OCI-LY7 (cell line): ENCODE measurements at regions not wholly inside any gene's neighbourhood (a gene's known extent, or its start where the extent isn't known, plus 50 kb on each side); places are given as distances from the start of the nearest gene placed in this dataset.

ENCODE experiments used
- BruUV-seq: library from RNA; stranded (reverse); fragments of 400-500 nt; replicated peaks from 2 replicates; lab custom pipeline; 2021; lab: Mats Ljungman, UMichigan
- CTCF ChIA-PET: fragments of 300-600 bp; sonication (Branson Sonifier 250); formaldehyde crosslinking; loops from one replicate; lab custom pipeline; 2022; ENCODE audit warnings: antibody characterized with exemption; ENCODE audit not compliant: unreplicated experiment; lab: Charles Lee
- POLR2A ChIA-PET: fragments of 300-600 bp; sonication (Branson Sonifier 250); formaldehyde crosslinking; loops from one replicate; lab custom pipeline; 2022; ENCODE audit warnings: antibody characterized with exemption; lab: Charles Lee
- DNase-seq: peaks from one replicate; pipeline ENCODE4 v3.0.0-alpha.2; 2015; ENCODE audit warnings: low spot score
- H2AFZ ChIP-seq: fragments of 200-600 bp; sonication (generic), shearing (Covaris generic); 2 replicates; pipeline ENCODE4 v1.6.1; 2014; ENCODE audit warnings: mild to moderate bottlenecking, antibody characterized with exemption, low read length, moderate library complexity
- H3K27ac ChIP-seq: fragments of 200-600 bp; sonication (generic); 2 replicates; pipeline ENCODE4 v1.5.1; 2014; ENCODE audit warnings: mixed run types, low read depth, mild to moderate bottlenecking, moderate library complexity, low read length, inconsistent platforms; ENCODE audit not compliant: poor library complexity, severe bottlenecking
- H3K36me3 ChIP-seq: fragments of 200-600 bp; sonication (generic); 2 replicates; pipeline ENCODE4 v1.6.1; 2014; ENCODE audit warnings: mild to moderate bottlenecking, antibody characterized with exemption, low read length, moderate library complexity, mixed read lengths; ENCODE audit not compliant: insufficient read depth
- H3K4me1 ChIP-seq: fragments of 200-600 bp; sonication (generic); 2 replicates; pipeline ENCODE4 v1.5.1; 2014; ENCODE audit warnings: mild to moderate bottlenecking, low read length; ENCODE audit not compliant: insufficient read depth, poor library complexity, severe bottlenecking
- H3K4me2 ChIP-seq: fragments of 200-600 bp; sonication (generic); 2 replicates; pipeline ENCODE4 v1.6.1; 2014; ENCODE audit warnings: mild to moderate bottlenecking, low read length
- H3K4me3 ChIP-seq: fragments of 200-600 bp; sonication (generic); 2 replicates; pipeline ENCODE4 v1.5.1; 2014; ENCODE audit warnings: mild to moderate bottlenecking, low read depth, low read length; ENCODE audit not compliant: poor library complexity, severe bottlenecking
- H3K79me2 ChIP-seq: fragments of 200-600 bp; sonication (generic); 2 replicates; pipeline ENCODE4 v1.6.1; 2016; ENCODE audit warnings: low read depth, mild to moderate bottlenecking, low read length, moderate library complexity, mixed read lengths; ENCODE audit not compliant: insufficient read depth
- H3K9me2 ChIP-seq: fragments of 200-600 bp; sonication (generic); 2 replicates; pipeline ENCODE4 v1.6.1; 2016; ENCODE audit warnings: mild to moderate bottlenecking, low read length, mixed read lengths; ENCODE audit not compliant: insufficient read depth
- H3K9me3 ChIP-seq: fragments of 200-600 bp; sonication (generic); 2 replicates; pipeline ENCODE4 v1.6.1; 2014; ENCODE audit warnings: mild to moderate bottlenecking, mixed run types, low read length, mixed read lengths
- H4K20me1 ChIP-seq: fragments of 200-600 bp; sonication (generic); 2 replicates; pipeline ENCODE4 v1.6.1; 2014; ENCODE audit warnings: mild to moderate bottlenecking, antibody characterized with exemption, low read length, moderate library complexity, mixed read lengths; ENCODE audit not compliant: insufficient read depth
- CTCF ChIP-seq: fragments of 200-600 bp; sonication (generic); conservative IDR thresholded peaks from 2 replicates; pipeline ENCODE4 v1.5.1; 2014; ENCODE audit warnings: mild to moderate bottlenecking, antibody characterized with exemption, low read length, moderate library complexity, mixed read lengths
- EZH2phosphoT487 ChIP-seq: fragments of 200-600 bp; sonication (generic); IDR thresholded peaks from 2 replicates; pipeline ENCODE4 v1.6.1; 2018; ENCODE audit warnings: low read depth, borderline replicate concordance, mild to moderate bottlenecking, mixed run types, antibody characterized with exemption, low read length, moderate library complexity, mixed read lengths
- intact Hi-C: fragments of 100-400 bp; cut with micrococcal nuclease; formaldehyde crosslinking; loops from one replicate; pipeline ENCODE4 v1.10.0; 2022; ENCODE audit not compliant: unreplicated experiment

DNA sequence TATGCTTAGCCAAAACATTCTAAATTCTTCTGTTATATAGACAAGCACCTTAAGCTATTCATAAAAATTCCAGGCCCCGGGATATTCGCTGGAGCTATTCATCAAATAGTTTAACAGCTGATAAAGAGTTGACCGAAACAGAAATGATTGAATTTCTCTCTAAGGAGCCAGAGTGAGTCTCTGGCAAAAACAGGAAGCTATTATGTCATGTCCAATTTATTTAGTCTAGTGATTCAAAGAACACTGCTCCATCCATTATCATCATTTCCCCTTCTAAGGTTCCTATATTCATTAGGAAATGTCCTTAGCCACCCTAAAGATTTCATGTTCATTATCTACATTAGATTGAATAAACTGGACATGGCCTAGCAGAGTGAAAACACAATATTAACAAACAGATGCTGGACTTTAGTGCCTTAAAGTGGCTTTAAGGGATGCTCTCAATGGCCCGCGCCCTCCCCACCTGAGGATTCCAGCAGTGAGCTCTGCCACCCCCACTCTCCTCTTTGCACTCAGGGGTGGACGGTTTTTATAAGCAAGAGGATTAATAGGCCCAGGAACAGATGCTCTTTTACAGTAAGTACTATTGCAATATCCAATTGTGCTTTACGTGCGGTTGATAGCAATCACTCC lies 122.1 kb upstream of the RGS1 start:
- no peaks in the 10 kb centered on the region for H4K20me1 ChIP-seq
- H3K9me3 ChIP-seq: no peaks in the 10 kb centered on the region
- no peak overlapping the region for H2AFZ ChIP-seq
- intact Hi-C loops: no loop called here
- ChIA-PET POLR2A (interaction anchor here (0.8 kb wide), 1 partner anchor 13 kb away, joined by 4 read pairs; no protein-coding TSS in a partner anchor), CTCF (no interaction called here)
- no peaks in the 10 kb centered on the region for H3K4me1 ChIP-seq
- no peaks in the 10 kb centered on the region for H3K36me3 ChIP-seq
- no peaks in the 10 kb centered on the region for H3K9me2 ChIP-seq
- no peak overlapping the region for H3K4me2 ChIP-seq
- no TSS peak for BruUV-seq
- no peak for DNase-seq
- no peak overlapping the region for H3K4me3 ChIP-seq
- H3K27ac ChIP-seq: no peak overlapping the region
- no peaks in the 10 kb centered on the region for H3K79me2 ChIP-seq
- TF ChIP-seq EZH2phosphoT487 (no peak), CTCF (no peak)

DNA sequence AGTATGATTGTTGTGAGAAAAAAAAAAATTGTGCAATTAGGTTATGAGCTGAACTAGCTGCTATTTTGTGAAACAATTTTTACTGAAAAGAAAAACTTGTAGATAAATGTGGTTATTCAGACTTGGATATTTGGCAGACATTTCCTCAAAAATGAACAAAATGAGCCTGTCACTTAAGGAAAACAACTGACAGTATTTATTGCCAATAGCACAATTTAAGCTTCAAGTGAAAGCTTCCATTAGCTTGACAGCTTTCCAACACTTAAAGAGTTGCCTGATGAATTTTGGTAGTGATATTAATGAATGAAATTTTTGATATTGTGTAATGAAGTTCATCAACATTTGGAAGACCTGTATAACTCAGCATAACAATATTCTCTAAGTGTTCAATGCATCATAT lies 116.1 kb upstream of the RGS1 start:
- no peak for DNase-seq
- TF ChIP-seq EZH2phosphoT487: no peak
- no peak for TF ChIP-seq CTCF
- Histone ChIP-seq H3K79me2 (no peaks in the 10 kb centered on the region), H3K4me2 (no peak overlapping the region), H4K20me1 (no peaks in the 10 kb centered on the region), H3K4me3 (no peak overlapping the region), H2AFZ (no peak overlapping the region), H3K9me2 (no peaks in the 10 kb centered on the region), H3K27ac (no peak overlapping the region), H3K36me3 (no peaks in the 10 kb centered on the region), H3K4me1 (no peaks in the 10 kb centered on the region), H3K9me3 (no peaks in the 10 kb centered on the region)
- intact Hi-C loops: no loop called here
- no TSS peak for BruUV-seq
- ChIA-PET POLR2A (interaction anchor here (0.7 kb wide), 1 partner anchor 15 kb away, joined by 3 read pairs; no protein-coding TSS in a partner anchor), CTCF (no interaction called here)

GRCh38 chr1:192461684-192462083 lies 113.9 kb upstream of the RGS1 start:
- BruUV-seq: no TSS peak
- no peak for TF ChIP-seq CTCF
- TF ChIP-seq EZH2phosphoT487: no peak
- H3K4me3 ChIP-seq: no peak overlapping the region
- no peaks in the 10 kb centered on the region for H3K9me2 ChIP-seq
- no peak for DNase-seq
- no peak overlapping the region for H3K4me2 ChIP-seq
- ChIA-PET POLR2A (interaction anchor here (1.6 kb wide), 1 partner anchor 149 kb away, joined by 5 read pairs; no protein-coding TSS in a partner anchor), CTCF (no interaction called here)
- no peaks in the 10 kb centered on the region for H4K20me1 ChIP-seq
- intact Hi-C loops: loop anchor here (10.0 kb wide), 1 partner anchor 933 kb away; no protein-coding TSS in a partner anchor
- H2AFZ ChIP-seq: no peak overlapping the region
- no peaks in the 10 kb centered on the region for H3K4me1 ChIP-seq
- no peaks in the 10 kb centered on the region for H3K36me3 ChIP-seq
- H3K27ac ChIP-seq: no peak overlapping the region
- H3K9me3 ChIP-seq: no peaks in the 10 kb centered on the region
- H3K79me2 ChIP-seq: no peaks in the 10 kb centered on the region
